ENCODE measurements at regions not wholly inside any gene's neighbourhood (a gene's known extent, or its start where the extent isn't known, plus 50 kb on each side); places are given as distances from the start of the nearest gene placed in this dataset.
"Not testable (repeated sequence)": the region's sequence is repeated elsewhere in the genome, so short reads cannot be mapped to it uniquely, and the experiment has no call there.

- not testable (repeated sequence) for DNase-seq
Observed at GRCh38 chr20:26373066-26373465, 676.4 kb upstream of the ZNF337 start.

GRCh38 chr20:26354511-26354910, 657.9 kb upstream of the ZNF337 start:
- no peak for DNase-seq

GRCh38 chr20:26347396-26347795, 650.7 kb upstream of the ZNF337 start:
- no peak for DNase-seq

GRCh38 chr20:26340460-26341065, 643.9 kb upstream of the ZNF337 start:
- not testable (repeated sequence) for DNase-seq

- no peak for DNase-seq
Observed at GRCh38 chr20:26324177-26324576, 627.5 kb upstream of the ZNF337 start.

GRCh38 chr20:26315054-26315453, 618.4 kb upstream of the ZNF337 start:
- no peak for DNase-seq

GRCh38 chr20:26309720-26310119, 613.1 kb upstream of the ZNF337 start:
- not testable (repeated sequence) for DNase-seq

- no peak for DNase-seq
Observed at GRCh38 chr20:26308961-26309360, 612.3 kb upstream of the ZNF337 start.

GRCh38 chr20:26295006-26295405, 598.4 kb upstream of the ZNF337 start:
- no peak for DNase-seq

GRCh38 chr20:26288379-26289061, 591.9 kb upstream of the ZNF337 start:
- not testable (repeated sequence) for DNase-seq

- no peak for DNase-seq
Observed at GRCh38 chr20:26279238-26279637, 582.6 kb upstream of the ZNF337 start.

GRCh38 chr20:26277339-26277738, 580.7 kb upstream of the ZNF337 start:
- DNase-seq = no peak

- DNase-seq = peak; percentile 0
Observed at GRCh38 chr20:26276554-26277210, 580.0 kb upstream of the ZNF337 start.

- not testable (repeated sequence) for DNase-seq
Observed at GRCh38 chr20:26268762-26269161, 572.1 kb upstream of the ZNF337 start.

- DNase-seq = not testable (repeated sequence)
Observed at GRCh38 chr20:26260925-26261324, 564.3 kb upstream of the ZNF337 start.

GRCh38 chr20:26252311-26252975, 555.8 kb upstream of the ZNF337 start:
- not testable (repeated sequence) for DNase-seq

- DNase-seq = not testable (repeated sequence)
Observed at GRCh38 chr20:26251376-26251775, 554.7 kb upstream of the ZNF337 start.

GRCh38 chr20:26250249-26251114, 553.8 kb upstream of the ZNF337 start:
- DNase-seq = not testable (repeated sequence)

GRCh38 chr20:26243731-26244130, 547.1 kb upstream of the ZNF337 start:
- DNase-seq = no peak

GRCh38 chr20:26220609-26221008, 524.0 kb upstream of the ZNF337 start:
- peak; percentile 18 for DNase-seq

GRCh38 chr20:26219546-26219945, 522.9 kb upstream of the ZNF337 start:
- DNase-seq = not testable (repeated sequence)

GRCh38 chr20:26218301-26218700, 521.6 kb upstream of the ZNF337 start:
- peak; percentile 73 for DNase-seq
